GM10266 (cell line): ENCODE measurements at regions not wholly inside any gene's neighbourhood (a gene's known extent, or its start where the extent isn't known, plus 50 kb on each side); places are given as distances from the start of the nearest gene placed in this dataset.

Experiments
- DNase-seq: peaks from one replicate; pipeline ENCODE4 v3.0.0; 2012; ENCODE audit errors: extremely low spot score
- TF ChIP-seq, protein P1 (sequence below): IDR thresholded peaks from 2 replicates; pipeline ENCODE4 v1.5.1; 2012; ENCODE audit warnings: mild to moderate bottlenecking, low read depth; ENCODE audit not compliant: control insufficient read depth, insufficient read depth; ENCODE audit errors: missing control alignments

DNA sequence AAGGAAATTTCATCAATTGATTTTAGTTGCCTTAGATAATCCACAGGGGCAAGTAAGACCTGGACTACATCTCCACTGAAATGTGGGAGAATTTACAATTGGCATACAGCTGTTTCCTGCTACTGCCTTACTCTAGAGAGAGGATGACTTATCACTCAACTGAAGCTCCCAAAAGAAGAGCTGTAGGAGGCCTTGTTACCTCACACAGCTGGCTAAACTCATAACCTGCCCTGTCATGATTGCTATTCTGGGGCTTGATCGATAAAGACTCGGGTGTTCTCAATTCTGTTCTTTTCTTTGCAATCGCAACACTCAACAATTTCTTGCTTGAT is 1396.4 kb downstream of the EFNB2 start:
- DNase-seq: peak; percentile 2
- TF ChIP-seq, protein P1, sequence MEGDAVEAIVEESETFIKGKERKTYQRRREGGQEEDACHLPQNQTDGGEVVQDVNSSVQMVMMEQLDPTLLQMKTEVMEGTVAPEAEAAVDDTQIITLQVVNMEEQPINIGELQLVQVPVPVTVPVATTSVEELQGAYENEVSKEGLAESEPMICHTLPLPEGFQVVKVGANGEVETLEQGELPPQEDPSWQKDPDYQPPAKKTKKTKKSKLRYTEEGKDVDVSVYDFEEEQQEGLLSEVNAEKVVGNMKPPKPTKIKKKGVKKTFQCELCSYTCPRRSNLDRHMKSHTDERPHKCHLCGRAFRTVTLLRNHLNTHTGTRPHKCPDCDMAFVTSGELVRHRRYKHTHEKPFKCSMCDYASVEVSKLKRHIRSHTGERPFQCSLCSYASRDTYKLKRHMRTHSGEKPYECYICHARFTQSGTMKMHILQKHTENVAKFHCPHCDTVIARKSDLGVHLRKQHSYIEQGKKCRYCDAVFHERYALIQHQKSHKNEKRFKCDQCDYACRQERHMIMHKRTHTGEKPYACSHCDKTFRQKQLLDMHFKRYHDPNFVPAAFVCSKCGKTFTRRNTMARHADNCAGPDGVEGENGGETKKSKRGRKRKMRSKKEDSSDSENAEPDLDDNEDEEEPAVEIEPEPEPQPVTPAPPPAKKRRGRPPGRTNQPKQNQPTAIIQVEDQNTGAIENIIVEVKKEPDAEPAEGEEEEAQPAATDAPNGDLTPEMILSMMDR: no peak

DNA sequence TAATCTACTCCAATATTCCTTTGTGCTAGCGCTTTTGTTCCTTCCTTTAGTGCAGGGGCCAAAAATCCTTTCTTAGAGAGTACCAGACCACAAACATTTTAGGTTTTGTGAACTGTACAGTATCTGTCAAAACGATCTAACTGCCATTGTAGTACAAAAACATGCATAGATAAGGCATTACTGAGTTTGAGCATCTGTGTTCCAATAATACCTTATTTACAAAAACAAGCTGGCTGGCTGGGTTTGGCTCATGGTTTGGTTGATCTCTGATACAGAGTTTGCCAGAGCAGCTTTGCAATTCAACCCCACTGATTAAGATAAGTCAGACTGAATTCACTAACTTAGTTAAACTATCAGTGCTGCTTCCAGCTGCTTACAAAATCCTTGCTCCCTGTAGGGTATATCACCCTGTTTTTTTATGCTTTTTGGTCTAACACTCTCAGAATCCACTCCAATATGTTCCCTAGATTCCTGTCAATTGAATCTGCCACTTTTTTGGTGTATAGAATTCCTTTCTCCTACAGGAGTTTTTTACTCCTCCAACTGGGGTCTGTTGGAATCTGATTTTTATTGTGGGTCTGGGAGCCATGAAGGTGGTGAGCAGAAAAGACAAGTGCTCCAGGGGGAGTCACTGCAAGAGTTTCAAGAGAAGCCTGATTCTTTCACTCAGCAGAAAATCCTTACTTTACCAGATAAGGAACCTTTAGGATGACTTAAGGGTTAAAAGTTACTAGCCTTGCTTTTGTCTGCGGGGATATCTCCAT is 1399.4 kb downstream of the EFNB2 start:
- TF ChIP-seq, protein P1: no peak

DNA sequence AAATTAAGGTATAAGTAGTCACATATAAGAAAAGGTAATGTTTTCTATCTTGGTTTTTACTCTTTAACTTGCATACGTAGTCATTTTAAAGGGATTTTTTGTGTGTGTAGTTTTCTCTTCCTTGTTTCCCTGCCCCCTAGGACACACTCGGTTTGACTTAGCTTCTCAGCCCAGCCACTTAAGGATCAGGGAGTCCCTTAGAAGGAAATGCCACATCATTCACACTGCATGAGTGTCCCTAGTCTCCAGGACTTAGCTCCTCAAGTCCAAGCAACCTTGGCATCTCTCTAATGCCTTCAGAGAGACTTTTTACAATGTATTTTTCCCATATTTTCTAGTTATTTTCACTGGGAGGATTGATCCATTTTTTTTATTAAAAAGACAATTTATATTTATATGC is 1407.7 kb downstream of the EFNB2 start:
- no peak for DNase-seq
- TF ChIP-seq, protein P1: no peak

More for the DNA sequence above, 1399.4 kb downstream of the EFNB2 start:
- DNase-seq: no peak

DNA sequence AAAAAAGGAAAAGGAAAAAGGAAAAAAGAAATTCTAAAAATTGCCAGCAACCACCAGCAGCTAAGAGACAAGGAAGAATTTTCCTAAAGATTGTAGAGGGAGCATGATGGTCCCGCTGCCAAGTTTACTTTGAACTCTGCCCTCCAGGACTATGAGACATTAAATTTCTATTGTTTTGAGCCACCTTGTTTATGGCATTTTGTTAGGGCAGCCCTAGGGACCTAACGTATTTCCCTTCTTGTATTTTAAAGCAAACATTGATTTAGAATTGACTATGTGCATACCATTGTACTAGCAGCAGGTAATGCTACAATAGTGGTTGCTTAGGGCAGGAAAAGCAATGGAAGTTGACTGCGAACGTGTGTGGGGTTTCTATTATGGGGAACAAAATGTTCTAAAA is 1414.2 kb downstream of the EFNB2 start:
- TF ChIP-seq, protein P1: no peak
- no peak for DNase-seq

DNA sequence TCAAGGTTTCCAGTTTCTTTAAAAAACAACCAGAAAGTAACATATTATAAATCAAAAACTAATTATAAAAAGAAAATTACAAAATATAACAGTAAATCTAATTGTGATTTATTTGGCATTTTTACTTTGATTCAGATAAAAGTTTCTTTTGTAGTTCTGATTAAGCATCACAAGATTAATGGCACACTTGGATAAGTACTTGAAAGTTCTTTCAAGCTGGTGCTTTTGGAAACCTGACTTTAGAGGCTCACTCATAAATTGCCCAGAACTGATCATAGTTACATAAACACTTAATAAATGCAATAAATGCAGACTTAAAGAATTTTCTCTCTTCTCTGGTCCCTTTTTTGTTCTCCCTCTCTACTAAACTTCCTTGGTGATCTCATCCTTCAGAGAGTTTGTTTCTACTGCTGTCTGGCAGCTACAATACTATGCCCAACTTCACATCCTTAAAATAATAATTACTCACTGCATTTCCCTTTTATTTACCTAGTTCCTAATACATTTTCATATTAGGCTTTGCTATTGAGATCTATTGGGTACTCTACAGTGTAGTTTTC is 1417.0 kb downstream of the EFNB2 start:
- DNase-seq: no peak
- TF ChIP-seq, protein P1: no peak

DNA sequence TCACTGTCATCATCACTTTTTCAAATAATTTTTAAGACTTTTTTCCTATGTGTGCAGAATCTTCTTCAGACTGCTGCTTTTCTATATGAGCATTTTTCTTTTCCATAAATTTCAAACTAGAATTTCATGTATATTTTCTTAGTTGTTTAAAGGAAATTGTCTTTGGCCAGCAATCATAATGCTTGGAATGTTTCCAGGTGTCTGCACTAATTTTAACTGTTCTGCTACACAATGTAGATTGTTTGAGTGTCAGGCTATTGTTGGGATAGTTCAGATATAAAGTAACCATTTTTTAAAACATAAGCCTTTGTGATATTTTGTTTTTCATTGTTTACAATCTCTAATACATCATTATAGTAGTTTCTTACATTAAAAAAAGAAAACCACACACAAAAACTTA is 1418.5 kb downstream of the EFNB2 start:
- TF ChIP-seq, protein P1: no peak
- no peak for DNase-seq

DNA sequence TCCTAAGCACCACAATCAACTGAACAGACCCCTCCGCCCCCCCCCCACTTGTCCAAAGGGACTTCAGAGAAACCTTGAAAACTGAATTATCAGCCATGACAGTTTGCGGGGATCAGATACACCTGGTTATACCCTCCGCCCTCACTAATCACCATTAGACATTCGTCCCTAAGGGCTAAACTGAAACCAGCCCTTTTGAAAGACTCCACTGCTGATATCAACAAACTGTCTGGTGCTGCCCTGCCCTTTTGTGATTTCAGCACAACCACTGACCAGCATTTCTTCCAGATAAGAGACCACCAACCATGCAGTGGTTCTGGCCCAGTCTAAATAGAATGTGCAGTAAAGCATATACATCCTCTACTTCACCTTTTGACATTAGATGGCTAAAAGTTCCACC is 1422.9 kb downstream of the EFNB2 start:
- no peak for DNase-seq
- TF ChIP-seq, protein P1: no peak
